ENCODE measurements at regions not wholly inside any gene's neighbourhood (a gene's known extent, or its start where the extent isn't known, plus 50 kb on each side); places are given as distances from the start of the nearest gene placed in this dataset.

DNA sequence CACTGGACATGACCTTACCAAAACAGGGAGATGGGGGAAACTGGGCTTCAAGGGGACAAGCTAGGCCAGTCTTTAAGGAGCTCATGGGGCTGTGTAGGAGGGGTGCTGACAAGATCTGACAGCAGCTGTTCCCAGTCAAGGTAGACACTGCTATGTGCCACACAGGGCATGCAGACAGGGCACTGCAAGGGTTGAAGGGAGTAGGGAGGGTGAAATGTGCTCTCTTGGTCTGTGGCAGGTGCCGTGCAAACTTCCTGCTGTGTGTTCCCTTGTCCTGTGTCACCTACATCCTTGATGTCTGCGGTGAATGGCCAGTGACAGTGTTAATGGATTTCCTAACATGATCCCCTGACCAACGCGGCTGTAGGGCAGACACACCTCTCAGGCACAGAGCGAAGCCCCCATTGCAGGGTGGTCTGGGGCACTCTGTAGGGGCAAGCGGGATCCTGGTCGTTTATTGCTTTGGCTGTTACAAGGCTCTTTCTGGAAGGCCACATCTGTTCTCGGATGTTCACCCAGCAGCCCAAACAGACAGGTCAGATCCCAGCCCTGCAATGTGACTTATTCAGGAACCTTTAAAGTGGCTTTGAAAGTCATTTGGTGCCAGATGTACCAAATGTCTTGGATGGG lies 199.5 kb upstream of the ZNF536 start:
- no peak for DNase-seq

DNA sequence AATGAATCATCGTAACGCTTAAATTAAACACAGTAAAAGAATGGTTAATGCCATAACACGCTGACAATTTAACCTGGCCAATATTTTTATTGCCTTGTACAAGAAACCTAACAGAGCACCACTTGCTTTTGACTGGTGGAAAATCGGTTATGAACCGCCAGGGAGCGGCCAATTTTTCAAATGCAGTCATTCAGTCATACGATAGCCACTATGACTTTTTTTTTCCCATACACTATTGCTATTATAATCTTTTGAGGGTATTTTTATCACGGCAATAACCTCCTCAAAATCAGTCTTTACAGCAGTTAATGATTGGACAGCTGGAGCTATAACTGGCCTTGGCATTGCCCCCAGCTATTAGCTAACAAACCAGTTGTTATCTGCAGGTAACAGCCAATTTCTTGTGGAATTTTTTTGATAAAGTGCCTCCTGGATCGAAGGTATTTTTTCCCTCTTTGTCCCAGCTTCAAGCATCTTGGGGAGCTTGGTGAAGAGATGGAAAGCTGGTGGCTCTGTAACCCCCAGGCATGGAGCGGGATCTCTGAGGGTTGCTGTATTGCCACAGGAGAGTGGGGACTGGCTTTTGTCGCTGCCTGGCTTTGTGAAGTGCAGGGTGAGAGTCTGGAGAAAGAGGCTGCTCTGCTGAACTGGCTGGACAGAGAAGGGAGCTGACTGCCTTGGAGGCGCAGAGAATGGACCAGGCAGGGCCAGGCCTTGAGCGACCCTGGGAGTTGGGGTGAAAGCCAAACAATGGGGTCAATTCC lies 198.4 kb upstream of the ZNF536 start:
- no peak for DNase-seq

DNA sequence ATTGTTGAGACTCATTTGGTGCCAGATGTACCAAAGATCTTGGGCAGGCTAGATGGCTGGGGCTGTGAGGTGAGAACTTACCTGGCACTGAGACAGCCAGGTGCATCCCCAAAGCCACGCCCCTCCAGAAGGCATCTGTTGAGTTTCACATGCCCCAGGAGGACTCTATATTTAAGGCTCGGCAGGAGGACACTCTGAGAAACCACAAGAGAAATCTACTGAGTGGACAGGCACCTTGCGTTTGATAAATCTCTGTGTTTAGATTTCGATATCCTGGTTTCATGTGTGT lies 197.9 kb upstream of the ZNF536 start:
- no peak for DNase-seq

DNA sequence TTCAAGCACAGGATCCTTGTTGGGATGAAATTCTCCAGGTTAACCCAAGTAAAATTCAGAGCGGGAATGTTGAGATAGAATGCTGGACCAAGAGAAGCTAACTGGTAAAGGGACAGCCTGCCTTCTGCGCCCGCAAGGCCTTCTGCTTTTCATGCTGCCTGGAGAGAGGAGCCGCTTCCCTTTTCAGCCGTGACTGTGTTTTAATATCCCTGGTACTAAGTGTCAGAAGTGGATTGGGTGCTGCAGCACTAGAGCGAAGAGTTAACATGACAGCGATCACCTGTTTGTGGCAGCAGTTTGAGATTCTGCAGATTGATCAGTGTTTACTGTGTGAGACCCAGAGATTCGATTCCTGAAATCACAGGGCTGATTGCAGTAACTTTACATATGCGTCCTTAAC lies 197.4 kb upstream of the ZNF536 start:
- no peak for DNase-seq

DNA sequence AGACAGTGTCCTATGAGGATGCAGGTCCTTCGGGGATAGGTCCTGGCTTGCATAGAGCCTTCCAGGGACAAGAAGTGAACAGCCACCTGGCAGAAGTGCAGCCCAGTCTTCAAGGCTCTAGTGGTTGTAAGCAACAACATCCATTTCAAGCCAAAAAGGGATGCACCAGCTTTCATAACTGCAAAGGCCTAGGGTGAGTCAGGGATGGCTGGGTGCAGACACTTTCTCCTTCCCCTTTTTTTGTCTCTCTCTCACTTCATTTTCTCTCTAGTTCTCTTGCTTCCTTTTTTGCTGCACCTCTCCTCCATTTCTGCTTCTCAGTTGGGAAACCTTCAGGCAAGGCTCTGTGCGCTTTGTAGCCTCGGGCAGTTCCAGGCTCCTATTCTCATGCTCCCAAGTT lies 196.2 kb upstream of the ZNF536 start:
- no peak for DNase-seq

DNA sequence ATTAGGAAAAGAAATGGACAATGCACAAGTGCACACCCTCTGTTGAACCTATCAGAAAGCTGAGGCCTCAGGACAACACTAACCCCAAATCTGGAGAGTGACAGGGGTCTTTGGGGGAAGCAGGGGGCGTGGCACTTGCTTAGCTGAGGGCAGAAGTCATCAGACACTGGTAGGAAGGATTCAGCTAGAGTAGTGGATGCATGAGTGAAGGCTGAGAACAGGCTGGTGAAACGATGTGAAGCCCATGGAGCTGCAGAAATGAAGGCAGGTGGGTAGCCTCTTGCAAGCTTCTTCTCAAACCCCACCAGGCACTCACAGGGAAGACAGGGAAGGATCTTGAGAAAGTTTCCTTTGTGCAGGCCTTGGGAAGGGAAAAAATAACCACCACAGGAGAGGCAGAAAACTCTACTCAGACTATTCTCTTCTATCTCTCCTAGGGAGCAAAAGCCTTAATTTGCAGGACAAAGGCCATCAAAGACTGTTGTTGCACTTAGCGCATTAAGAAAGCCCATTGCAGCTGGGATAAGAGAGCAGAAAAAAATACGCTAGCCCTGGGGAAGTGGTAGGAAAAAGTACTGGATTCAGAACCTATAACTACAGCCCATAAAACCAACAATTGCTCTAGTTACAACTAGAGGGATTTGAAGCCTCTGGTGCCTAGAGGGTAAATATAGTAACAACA lies 193.3 kb upstream of the ZNF536 start:
- DNase-seq: no peak

DNA sequence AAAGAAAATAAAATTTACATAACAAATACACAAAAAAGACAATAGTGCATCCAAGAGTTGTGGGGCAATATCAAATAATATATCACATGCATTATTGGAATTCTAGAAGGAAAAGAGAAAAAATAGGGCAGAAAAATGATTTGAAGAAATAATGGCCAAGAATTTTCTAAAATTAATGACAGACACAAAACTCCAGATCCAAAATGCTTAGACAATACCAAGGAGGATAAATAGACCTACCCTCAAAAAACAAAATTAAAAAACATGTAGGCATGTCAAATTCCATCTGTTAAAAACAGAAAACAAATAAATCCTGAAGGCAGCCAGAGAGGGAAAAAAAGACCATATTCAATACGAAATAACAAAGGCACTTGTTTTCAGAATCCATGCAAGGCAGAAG lies 191.5 kb upstream of the ZNF536 start:
- DNase-seq: no peak

DNA sequence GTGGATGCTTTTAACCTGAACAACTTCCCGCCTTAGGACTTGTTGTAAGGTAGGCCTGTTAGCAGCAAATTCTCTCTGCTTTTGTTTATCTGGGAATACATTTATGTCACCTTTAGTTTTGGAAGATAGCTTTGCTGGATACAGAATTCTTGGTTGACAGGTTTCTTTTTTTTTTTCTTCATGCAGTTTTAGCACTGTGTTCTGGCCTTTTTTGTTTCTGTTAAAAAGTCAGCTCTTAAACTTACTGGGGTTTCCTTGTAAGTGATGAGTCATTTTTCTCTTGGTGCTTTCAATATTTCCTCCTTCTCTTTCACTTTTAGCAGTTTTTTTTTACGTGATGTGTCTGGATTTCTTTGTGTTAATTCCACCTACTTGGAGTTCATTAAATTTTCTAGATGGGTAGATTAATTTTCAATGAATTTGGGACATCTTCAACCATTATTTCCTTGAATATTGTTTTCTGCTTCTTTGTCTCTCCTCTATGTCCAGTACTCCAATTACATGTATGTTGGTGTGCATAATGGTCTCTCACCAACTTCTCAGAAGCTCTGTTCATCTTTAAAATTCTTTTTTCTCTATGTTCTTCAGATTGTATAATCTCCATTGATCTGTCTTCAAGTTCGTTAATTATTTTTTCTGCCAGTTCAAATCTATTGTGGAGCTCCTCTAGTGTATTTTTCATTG lies 188.2 kb upstream of the ZNF536 start:
- DNase-seq: no peak

DNA sequence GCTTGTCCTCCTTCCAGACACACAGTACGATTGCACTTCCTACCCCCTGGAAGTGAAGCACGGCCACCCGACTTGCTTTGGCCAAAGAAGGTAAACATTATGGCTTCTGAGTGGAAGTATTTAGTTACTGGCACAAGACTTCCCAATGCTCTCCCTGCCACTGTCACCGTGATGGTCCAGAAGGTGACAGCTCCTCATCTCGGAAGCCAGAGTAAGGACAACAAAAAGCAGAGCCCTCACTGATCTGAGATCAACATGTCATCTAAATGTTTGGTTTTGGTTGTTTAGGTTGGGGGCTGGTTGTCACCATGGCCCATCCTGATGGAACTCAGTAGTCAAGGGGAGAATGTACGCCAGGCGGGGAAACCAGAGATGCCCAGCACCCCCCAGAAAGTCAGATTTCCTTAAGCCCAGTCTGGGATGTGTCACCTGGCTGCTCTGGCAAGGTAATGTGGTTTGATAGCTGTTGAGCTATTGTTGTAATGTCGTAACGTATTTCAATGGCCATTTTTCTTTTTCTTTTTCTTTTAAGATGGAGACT lies 170.1 kb upstream of the ZNF536 start:
- no peak for DNase-seq

DNA sequence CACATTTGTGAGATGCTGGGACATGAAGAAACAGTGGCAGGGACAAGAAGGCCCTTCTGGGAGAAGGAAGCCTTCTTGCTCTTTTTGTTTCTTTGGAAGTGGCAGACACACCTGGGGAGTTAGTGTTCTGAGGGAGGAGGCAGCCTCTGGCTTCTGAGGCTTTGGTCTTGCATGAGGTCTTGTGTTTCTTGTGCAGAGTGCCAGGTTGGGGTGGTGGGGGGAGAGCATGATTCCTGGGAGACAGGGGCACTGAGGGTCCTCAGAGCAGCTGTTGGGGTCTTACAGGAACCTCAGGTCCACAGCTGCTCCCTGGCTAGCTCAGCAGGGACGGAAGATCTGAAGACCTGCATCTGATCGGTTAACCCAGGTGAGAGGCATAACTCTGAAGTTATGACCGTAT lies 167.5 kb upstream of the ZNF536 start:
- DNase-seq: no peak

DNA sequence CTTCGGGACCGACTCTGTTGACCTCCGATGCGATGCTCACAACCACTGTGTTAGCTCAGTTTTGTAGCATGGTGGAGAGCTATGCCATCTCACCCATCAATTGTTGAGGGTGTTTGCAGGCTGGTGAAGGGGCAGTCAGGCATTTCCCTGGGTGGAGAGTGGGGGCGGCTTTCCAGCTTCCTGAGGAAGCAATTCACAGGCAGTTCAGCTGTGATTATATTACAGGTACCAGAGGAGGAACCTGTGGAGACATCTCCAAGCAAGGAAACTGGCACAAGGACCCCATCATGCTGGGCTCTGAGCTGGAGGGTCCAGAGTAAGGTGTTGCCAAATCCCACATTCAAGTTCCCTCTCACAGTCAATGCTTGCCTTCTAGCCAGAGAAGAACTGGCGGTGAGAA lies 166.0 kb upstream of the ZNF536 start:
- no peak for DNase-seq

DNA sequence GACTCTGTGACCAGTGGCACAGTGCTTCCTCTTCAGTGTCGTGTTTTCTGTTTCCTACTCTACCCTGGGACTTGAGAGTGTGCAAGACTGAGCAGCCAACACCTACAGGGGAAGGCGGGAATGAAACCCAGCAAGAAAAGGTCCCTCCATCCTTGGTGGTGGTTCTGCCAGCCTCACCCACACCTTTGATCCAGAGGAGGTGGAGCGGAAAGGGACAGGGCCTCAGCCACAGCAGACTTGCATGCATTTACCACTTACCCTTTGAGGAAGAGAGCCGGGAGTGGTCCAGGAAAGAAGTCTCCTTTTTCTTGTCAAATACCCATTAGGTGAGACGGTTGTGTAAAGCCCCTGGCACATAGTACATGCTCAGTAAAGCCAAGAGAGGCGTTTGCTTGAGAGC lies 164.8 kb upstream of the ZNF536 start:
- DNase-seq: no peak

DNA sequence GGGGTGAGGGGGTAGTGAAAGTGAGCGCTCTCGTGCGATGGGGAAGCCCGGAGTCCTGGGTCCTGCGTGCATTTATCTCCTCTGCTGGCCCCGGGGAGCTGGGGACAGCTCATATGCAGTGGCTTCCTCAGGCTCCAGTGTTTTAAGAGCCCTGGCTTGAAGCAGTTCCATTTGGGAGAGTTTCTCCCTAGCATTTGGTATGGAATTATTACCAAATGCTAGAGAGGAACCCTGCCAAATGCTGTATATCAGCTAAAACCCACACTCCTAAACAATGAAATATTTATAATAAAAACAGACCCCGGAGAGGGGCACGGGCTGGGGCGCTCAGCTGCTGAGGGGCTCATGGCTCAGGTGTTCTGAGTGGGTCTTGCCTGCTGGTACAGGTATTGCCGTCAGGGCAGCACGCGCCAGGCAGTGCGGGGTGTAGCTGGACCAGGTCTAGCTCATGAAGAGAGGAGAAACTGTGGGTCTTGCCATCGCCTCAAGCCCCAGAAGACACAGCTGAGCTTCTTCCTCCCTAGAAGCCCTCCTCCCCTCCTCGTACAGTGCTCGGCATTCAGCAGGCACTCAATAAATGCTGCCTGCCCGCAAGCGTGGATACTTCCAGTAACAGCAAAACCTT lies 163.6 kb upstream of the ZNF536 start:
- no peak for DNase-seq

DNA sequence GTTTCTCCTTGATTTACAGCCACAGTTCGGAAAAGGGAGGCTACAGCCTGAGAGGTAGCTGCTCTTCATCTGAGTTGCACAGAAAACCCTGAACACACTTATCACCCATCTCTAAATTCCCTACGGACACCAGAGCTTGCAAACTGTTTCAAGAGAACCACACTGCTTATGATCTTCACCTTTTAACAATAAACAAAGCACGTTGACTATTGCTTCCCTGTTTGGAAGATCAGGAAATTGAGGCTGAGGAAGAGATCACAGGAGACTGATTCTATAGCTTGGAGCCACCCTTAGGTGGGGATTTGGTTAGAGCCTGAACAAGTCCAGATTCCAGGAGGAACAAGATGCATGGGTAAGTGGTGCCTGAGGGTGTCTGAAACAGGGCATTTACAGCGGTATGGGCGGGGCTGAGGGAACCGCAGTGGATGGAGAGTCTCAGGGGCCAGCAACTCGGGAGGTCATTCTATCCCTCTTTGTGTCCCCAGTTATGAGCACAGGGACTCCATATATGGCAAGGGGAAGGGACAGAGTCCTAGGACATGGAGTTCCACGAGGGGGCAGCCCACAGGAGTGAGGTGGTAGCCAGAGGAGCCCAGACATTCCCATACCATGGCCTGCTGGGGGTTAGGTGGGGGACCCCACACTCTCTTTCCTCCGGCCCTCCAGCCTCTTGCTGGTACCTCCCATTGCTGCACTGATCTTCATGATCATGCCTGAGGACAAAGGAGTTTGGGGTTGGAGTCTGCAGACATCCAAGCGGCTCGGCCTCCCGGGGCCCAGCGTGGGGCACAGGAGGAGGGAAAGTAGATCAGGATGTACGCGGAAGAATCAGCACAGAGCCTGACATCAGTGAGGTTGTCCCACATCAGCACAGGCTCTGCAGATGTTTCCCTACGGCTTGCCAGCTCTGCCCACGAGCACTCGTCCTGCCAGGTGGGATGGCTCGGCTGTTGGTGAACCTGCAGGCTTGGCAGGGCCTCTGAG lies 162.3 kb upstream of the ZNF536 start:
- no peak for DNase-seq

DNA sequence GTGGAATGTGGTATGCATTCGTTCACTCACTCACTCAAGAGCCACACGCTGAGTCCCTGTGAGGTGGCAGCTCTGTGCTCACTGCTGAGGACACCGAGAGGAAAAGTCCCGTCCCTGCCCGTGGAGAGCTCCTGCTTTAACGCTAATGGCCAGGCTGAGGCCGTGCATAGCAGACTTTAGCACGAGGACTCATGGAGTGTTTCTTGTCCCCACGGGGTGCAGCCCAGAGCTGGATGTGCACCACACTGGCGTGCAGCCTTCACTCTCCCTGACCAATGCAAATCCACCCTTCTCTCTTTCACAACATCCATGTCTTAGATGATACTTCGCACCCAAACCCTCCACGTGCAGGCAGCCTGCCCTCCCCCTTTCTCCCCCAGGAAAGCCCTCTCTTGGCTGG lies 159.6 kb upstream of the ZNF536 start:
- DNase-seq: no peak

DNA sequence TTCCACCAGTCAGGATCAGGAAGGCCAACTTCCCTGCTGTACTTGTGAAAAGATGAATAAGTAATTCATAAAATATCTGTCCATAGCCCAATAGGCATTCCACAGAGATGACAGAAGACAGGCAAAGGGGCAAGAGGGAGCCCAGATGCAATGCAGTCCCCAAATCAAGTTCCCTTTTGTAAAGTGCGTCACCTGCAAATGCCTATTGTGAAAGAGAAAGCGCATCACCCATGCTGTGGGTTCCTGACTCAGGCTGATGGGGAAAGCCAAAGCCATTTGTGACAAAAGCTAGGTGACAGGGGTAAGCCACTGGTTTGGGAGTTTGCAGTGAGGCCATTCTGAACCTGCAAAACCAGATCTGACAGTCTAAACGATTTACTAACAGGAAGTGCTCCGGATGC lies 157.5 kb upstream of the ZNF536 start:
- no peak for DNase-seq

DNA sequence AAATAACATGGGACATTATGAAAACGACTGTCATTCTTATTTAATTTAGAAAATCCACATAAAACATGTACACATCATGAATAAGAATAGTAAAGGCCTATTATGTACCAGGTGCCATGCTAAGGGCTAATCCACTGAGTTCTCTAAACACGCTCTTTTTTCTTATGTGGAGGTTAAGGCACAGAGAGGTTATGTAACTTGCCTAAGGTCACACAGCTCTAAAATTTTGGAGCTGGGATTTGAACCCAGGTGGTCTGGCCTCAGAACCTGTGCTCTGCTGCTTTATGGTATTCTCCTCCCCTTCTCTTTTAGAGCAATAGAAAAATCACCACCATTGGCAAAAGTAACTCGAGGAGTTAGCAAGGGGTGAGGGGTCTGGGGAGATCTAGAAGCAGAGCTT lies 156.9 kb upstream of the ZNF536 start:
- DNase-seq: no peak

DNA sequence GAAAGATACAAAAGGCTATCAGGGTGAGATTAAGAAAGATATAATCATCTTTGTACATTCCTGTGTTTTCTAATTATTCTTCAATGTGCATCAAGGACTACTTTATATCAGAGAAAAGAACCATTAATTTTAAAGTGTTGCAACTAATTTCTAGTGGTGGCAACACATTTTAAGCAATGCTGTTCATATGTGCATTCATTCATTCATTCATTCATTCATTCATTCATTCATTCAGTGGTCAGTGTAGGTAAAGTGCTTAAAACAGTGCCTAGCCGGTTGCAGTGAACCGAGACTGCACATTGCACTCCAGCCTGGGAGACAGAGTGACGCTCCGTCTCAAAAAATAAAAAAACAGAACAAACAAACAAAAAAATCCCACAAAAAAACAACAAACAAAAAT lies 155.7 kb upstream of the ZNF536 start:
- DNase-seq: no peak

DNA sequence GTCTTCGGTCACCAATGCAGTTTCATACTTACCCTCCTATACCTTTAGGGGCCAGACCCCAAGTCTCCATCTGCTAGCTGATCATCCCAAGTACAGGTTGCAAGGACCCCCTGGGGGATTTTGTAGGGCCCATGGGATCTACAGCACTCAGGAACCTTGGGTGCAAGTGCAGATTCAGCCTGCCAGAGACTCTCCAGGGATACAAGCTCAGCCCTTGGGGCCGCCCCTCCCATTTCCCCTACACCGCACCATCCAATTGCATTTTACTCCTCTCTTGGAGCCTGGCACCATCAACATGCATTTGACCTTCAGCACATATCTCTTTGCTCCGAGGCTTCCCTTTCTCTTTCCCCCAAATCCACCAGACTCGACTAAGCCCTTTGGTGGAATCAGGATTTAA lies 154.7 kb upstream of the ZNF536 start:
- DNase-seq: no peak

DNA sequence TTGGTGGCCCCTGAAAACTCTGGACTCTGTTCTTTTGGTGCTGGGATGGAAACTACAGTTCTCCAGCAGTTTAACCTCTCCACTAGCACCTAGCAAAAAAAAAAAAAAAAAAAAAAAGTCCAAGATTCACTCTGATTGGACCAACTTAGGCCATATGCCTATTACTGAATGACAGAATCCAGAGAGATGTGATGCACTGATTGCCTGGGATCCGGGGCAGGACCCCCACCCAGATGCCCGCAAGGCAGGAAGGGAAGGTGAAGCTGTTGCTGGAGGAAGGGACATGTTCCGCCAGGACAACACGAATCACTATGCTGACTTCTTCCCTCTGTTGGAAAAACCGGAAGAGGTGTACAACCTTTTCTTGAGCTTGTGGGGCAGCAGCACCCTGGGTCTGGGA lies 152.5 kb upstream of the ZNF536 start:
- DNase-seq: no peak

DNA sequence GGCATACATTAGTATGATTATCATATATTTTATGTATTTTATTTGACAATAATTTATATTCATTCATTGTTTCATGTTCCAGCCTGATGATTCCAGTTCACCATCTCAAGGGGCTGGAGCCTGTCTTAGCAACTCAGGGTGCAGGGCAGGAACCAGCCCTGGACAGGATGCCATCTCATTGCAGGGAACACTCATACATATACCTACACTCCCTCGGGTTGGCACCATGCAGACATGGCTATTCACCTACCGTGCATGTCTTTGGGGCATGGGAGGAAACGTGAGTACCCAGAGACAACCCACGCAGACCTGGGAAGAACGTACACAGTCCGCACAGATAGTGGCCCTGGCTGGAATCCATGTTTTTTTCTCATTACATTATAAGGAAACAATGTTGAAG lies 151.0 kb upstream of the ZNF536 start:
- DNase-seq: no peak

DNA sequence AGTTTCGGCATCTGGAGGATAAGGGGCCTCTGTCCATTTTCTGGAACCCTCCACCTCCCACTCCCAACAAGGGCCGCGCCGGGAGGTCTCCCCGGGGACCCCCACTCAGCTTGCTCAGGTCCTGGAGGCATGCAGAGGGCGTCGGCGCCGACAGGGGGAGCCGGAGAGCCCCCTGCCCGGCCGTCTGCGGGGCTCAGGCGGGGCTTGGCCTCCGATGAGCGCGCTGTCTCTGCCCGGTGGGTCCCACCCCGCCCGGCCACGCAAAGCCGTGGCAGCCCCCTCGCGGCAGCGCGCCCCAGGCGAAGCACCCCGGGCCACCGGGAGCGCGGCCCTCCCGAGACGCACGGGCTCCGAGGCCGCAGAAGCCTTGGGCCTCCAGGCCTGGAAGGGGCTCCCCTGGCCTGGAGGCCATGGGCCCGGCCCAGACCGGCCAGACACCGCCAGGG lies 149.7 kb upstream of the ZNF536 start:
- DNase-seq: no peak
